SK-N-SH (cell line): ENCODE measurements at regions not wholly inside any gene's neighbourhood (a gene's known extent, or its start where the extent isn't known, plus 50 kb on each side); places are given as distances from the start of the nearest gene placed in this dataset.

Experiments used
- CTCF ChIA-PET: fragments of 300-600, 350-600 bp; formaldehyde crosslinking; extraction: SDS; loops from one replicate; lab custom pipeline; 2021; lab: Yijun Ruan, JAX
- POLR2A ChIA-PET: fragments of 350-600 bp; sonication (Branson Sonifier 250); formaldehyde crosslinking; extraction: SDS; loops from one replicate; lab custom pipeline; 2020; ENCODE audit warnings: antibody characterized with exemption, inconsistent platforms; lab: Yijun Ruan, JAX
- DNase-seq: peaks from one replicate; pipeline ENCODE4 v3.0.0; 2012
- H2AFZ ChIP-seq: fragments of 200-600 bp; sonication (generic); 2 replicates; pipeline ENCODE4 v1.8.1; 2016; ENCODE audit warnings: antibody characterized with exemption, mild to moderate bottlenecking, low read depth
- H3F3A ChIP-seq: fragments of 200-600 bp; sonication (generic); replicated peaks from 2 replicates; pipeline ENCODE3; 2016; ENCODE audit warnings: antibody characterized with exemption, mild to moderate bottlenecking; ENCODE audit not compliant: insufficient read depth
- H3K27ac ChIP-seq, 2 experiments: fragments of 200-500 bp in 1 of 2; fragments of 200-600 bp in 1 of 2; sonication (Bioruptor generic) in 1 of 2; sonication (generic), shearing (Covaris generic) in 1 of 2; 2 replicates each; pipeline versions ENCODE4 v1.5.1 to v1.6.1; 2014 to 2016; ENCODE audit warnings: low read depth in 2 of 2, inconsistent platforms in 1 of 2, low read length in 1 of 2, mild to moderate bottlenecking in 1 of 2, mixed read lengths in 1 of 2
- H3K27me3 ChIP-seq: fragments of 200-600 bp; sonication (generic), shearing (Covaris generic); 2 replicates; pipeline ENCODE4 v1.6.1; 2016; ENCODE audit warnings: mixed run types; ENCODE audit not compliant: insufficient read depth
- H3K36me3 ChIP-seq, 2 experiments: fragments of 200-500 bp in 1 of 2; fragments of 200-600 bp in 1 of 2; sonication (Bioruptor generic) in 1 of 2; sonication (generic) in 1 of 2; replicated peaks in 1 of 2; 2 replicates each; pipeline versions ENCODE3 to v1.5.1; 2014 to 2016; ENCODE audit warnings: low read length in 1 of 2, mild to moderate bottlenecking in 1 of 2; ENCODE audit not compliant: insufficient read depth in 2 of 2, control insufficient read depth in 1 of 2
- H3K4me1 ChIP-seq, 2 experiments: fragments of 200-500 bp in 1 of 2; fragments of 200-600 bp in 1 of 2; sonication (Bioruptor generic) in 1 of 2; sonication (generic), shearing (Covaris generic) in 1 of 2; 2 replicates each; pipeline versions ENCODE4 v1.5.1 to v1.6.1; 2014 to 2016; ENCODE audit warnings: low read depth in 1 of 2, low read length in 1 of 2, mixed run types in 1 of 2; ENCODE audit not compliant: insufficient read depth in 2 of 2, control insufficient read depth in 1 of 2
- H3K4me2 ChIP-seq: fragments of 200-600 bp; sonication (generic), shearing (Covaris generic); 2 replicates; pipeline ENCODE4 v1.6.1; 2017; ENCODE audit warnings: mixed run types
- H3K4me3 ChIP-seq, 2 experiments: fragments of 200-500 bp in 1 of 2; fragments of 200-600 bp in 1 of 2; sonication (Bioruptor generic) in 1 of 2; sonication (generic), shearing (Covaris generic) in 1 of 2; 2 replicates each; pipeline versions ENCODE4 v1.5.1 to v1.8.1; 2014 to 2016; ENCODE audit warnings: low read depth in 2 of 2, inconsistent platforms in 1 of 2, low read length in 1 of 2, mild to moderate bottlenecking in 1 of 2, mixed read lengths in 1 of 2, moderate library complexity in 1 of 2
- H3K79me2 ChIP-seq: fragments of 200-600 bp; sonication (generic); 2 replicates; pipeline ENCODE4 v1.8.1; 2017; ENCODE audit warnings: mild to moderate bottlenecking; ENCODE audit not compliant: insufficient read depth
- H3K9ac ChIP-seq: fragments of 200-600 bp; sonication (generic); 2 replicates; pipeline ENCODE4 v1.6.1; 2017; ENCODE audit warnings: mixed run types
- H3K9me2 ChIP-seq: fragments of 200-600 bp; sonication (generic); 2 replicates; pipeline ENCODE4 v1.6.1; 2017; ENCODE audit warnings: mixed run types
- H3K9me3 ChIP-seq: fragments of 200-600 bp; sonication (generic); 2 replicates; pipeline ENCODE4 v1.6.1; 2017; ENCODE audit warnings: mixed run types, mild to moderate bottlenecking, moderate library complexity
- H4K20me1 ChIP-seq: fragments of 200-600 bp; sonication (generic); 2 replicates; pipeline ENCODE4 v1.6.1; 2017; ENCODE audit warnings: mild to moderate bottlenecking, mixed run types; ENCODE audit not compliant: insufficient read depth
- CHD2 ChIP-seq: fragments of 150-350 bp; IDR thresholded peaks from 2 replicates; pipeline ENCODE4 v1.6.1; 2018; ENCODE audit warnings: low read length; ENCODE audit not compliant: partially characterized antibody
- CTCF ChIP-seq: fragments of 200-600 bp; sonication (generic); IDR thresholded peaks from 2 replicates; pipeline ENCODE4 v1.6.1; 2017; ENCODE audit warnings: antibody characterized with exemption, mild to moderate bottlenecking, moderate library complexity
- ELF1 ChIP-seq: IDR thresholded peaks from 2 replicates; pipeline ENCODE4 v1.4.0; 2012
- FOXJ3 ChIP-seq: sonication (generic); formaldehyde crosslinking; IDR thresholded peaks from 2 replicates; pipeline ENCODE4 v1.5.1; 2020; ENCODE audit warnings: mild to moderate bottlenecking, missing genetic modification reagents
- GABPA ChIP-seq: IDR thresholded peaks from 2 replicates; pipeline ENCODE4 v1.4.0; 2012; ENCODE audit warnings: low read depth, mild to moderate bottlenecking
- IRF3 ChIP-seq: fragments of 150-350 bp; IDR thresholded peaks from 2 replicates; pipeline ENCODE4 v1.6.1; 2016; ENCODE audit warnings: mild to moderate bottlenecking, low read depth, low read length
- NFIC ChIP-seq: IDR thresholded peaks from 2 replicates; pipeline ENCODE4 v1.4.0; 2012; ENCODE audit warnings: borderline replicate concordance
- POLR2AphosphoS5 ChIP-seq: IDR thresholded peaks from 2 replicates; pipeline ENCODE4 v1.6.1; 2012; ENCODE audit warnings: low read depth, low read length
- RAD21 ChIP-seq: IDR thresholded peaks from 2 replicates; pipeline ENCODE4 v1.6.1; 2012; ENCODE audit warnings: mild to moderate bottlenecking, low read length
- RCOR1 ChIP-seq: fragments of 150-350 bp; IDR thresholded peaks from 2 replicates; pipeline ENCODE4 v1.6.1; 2017; ENCODE audit warnings: antibody characterized with exemption, low read length
- RFX5 ChIP-seq: IDR thresholded peaks from 2 replicates; pipeline ENCODE4 v1.6.1; 2012; ENCODE audit warnings: mild to moderate bottlenecking, improper control_type of control experiment, low read length
- RXRA ChIP-seq: IDR thresholded peaks from 2 replicates; pipeline ENCODE4 v1.4.0; 2012; ENCODE audit warnings: low read depth, mild to moderate bottlenecking, borderline replicate concordance
- USF1 ChIP-seq: IDR thresholded peaks from 2 replicates; pipeline ENCODE4 v1.4.0; 2012; ENCODE audit warnings: low read depth, borderline replicate concordance
- USF2 ChIP-seq: fragments of 150-350 bp; IDR thresholded peaks from 2 replicates; pipeline ENCODE4 v1.6.1; 2017; ENCODE audit warnings: antibody characterized with exemption, low read length, low read depth, borderline replicate concordance
- ZBTB33 ChIP-seq: IDR thresholded peaks from 2 replicates; pipeline ENCODE4 v1.4.0; 2012; ENCODE audit warnings: low read depth, borderline replicate concordance
- WGBS: methylation state at CpG from one replicate; pipeline ENCODE4 v1.1.6; 2017; ENCODE audit warnings: low lambda C conversion rate; 5-methylcytosine and 5-hydroxymethylcytosine counted together

- DNase-seq: no peak
- Histone ChIP-seq H3F3A (no peaks in the 10 kb centered on the region), H2AFZ (no peak overlapping the region), H4K20me1 (no peaks in the 10 kb centered on the region), H3K27ac (no peak overlapping the region), H3K4me3 (no peak overlapping the region), H3K4me2 (no peak overlapping the region), H3K36me3 (no peaks in the 10 kb centered on the region), H3K27me3 (no peaks in the 10 kb centered on the region), H3K9ac (no peak overlapping the region), H3K4me1 (no peaks in the 10 kb centered on the region), H3K79me2 (no peaks in the 10 kb centered on the region), H3K9me2 (no peaks in the 10 kb centered on the region), H3K9me3 (no peaks in the 10 kb centered on the region)
- TF ChIP-seq ZBTB33 (no peak), FOXJ3 (CRISPR knock-in tag) (no peak), RFX5 (no peak), RCOR1 (no peak), USF2 (no peak), ELF1 (no peak), RXRA (no peak), IRF3 (no peak), RAD21 (no peak), CTCF (no peak), USF1 (no peak), POLR2AphosphoS5 (no peak), NFIC (no peak), GABPA (no peak), CHD2 (no peak)
- ChIA-PET POLR2A (no interaction called here), CTCF (no interaction called here)
- 3% methylated on average over 4 of the region's 4 CpGs for WGBS
These were observed 781.4 kb upstream of the TMEM132C start for GRCh38 chr12:127485528-127485927.
